Kidney (tissue), 13 donors: ENCODE measurements at regions not wholly inside any gene's neighbourhood (a gene's known extent, or its start where the extent isn't known, plus 50 kb on each side); places are given as distances from the start of the nearest gene placed in this dataset.

Source experiments
- DNase-seq, 5 donors: peaks; one replicate each; pipeline ENCODE4 v3.0.0-alpha.2; 2013 to 2020
- FAIRE-seq: peaks from 2 replicates; lab custom pipeline; 2012; peaks lifted over from hg19 to GRCh38; lab: Jason Lieb, UNC
- H3K27ac ChIP-seq, 2 donors: one replicate each; pipeline ENCODE4 v1.7.0; 2013; ENCODE audit warnings: low read depth in 2 of 2, low read length in 2 of 2, inconsistent platforms in 1 of 2
- H3K27me3 ChIP-seq: one replicate; pipeline ENCODE4 v1.7.1; 2013; ENCODE audit warnings: low read length, inconsistent platforms; ENCODE audit not compliant: control insufficient read depth, insufficient read depth
- H3K36me3 ChIP-seq, 3 donors: one replicate each; pipeline versions ENCODE4 v1.7.0 to v1.7.1; 2013; ENCODE audit warnings: low read length in 3 of 3, control low read depth in 1 of 3, inconsistent platforms in 1 of 3; ENCODE audit not compliant: insufficient read depth in 3 of 3, control insufficient read depth in 2 of 3
- H3K4me1 ChIP-seq, 3 donors: one replicate each; pipeline versions ENCODE4 v1.7.0 to v1.7.1; 2013; ENCODE audit warnings: low read length in 3 of 3, inconsistent platforms in 1 of 3, low read depth in 1 of 3; ENCODE audit not compliant: control insufficient read depth in 2 of 3, insufficient read depth in 2 of 3
- H3K4me3 ChIP-seq, 3 donors: one replicate each; pipeline versions ENCODE4 v1.7.0 to v1.8.1; 2013; ENCODE audit warnings: low read length in 3 of 3, control low read depth in 1 of 3, inconsistent platforms in 1 of 3
- H3K9ac ChIP-seq, 3 donors: one replicate each; pipeline versions ENCODE4 v1.7.0 to v1.7.1; 2013; ENCODE audit warnings: low read length in 3 of 3, control low read depth in 1 of 3, inconsistent platforms in 1 of 3
- H3K9me3 ChIP-seq, 3 donors: one replicate each; pipeline versions ENCODE4 v1.7.0 to v1.7.1; 2013; ENCODE audit warnings: low read length in 3 of 3, control low read depth in 1 of 3, inconsistent platforms in 1 of 3; ENCODE audit not compliant: control insufficient read depth in 2 of 3, insufficient read depth in 1 of 3
- intact Hi-C: fragments of 100-400 bp; cut with DNase I; formaldehyde crosslinking; loops from one replicate; pipeline ENCODE4 v1.11.1; 2022
- TF ChIP-seq, protein P1 (sequence below): IDR thresholded peaks from 3 replicates; pipeline ENCODE4 v1.5.1; 2012; ENCODE audit warnings: mild to moderate bottlenecking, moderate library complexity, borderline replicate concordance; ENCODE audit not compliant: insufficient read depth; ENCODE audit errors: extremely low read depth
- donor health status: control.
- donor health status: control.
- donor health status: control.
- donor health status: control.
- donor health status: control.
- donor health status: DM: yes; HTN: yes; CAD: no.
- donor health status: Normal renal cell carcinoma (clear cell type).

GRCh38 chr18:24795129-24795528 lies 334.7 kb downstream of the HRH4 start:
- no peaks in the 10 kb centered on the region for H3K27me3 ChIP-seq
- H3K9ac ChIP-seq, result no peak overlapping the region
- TF ChIP-seq, protein P1, sequence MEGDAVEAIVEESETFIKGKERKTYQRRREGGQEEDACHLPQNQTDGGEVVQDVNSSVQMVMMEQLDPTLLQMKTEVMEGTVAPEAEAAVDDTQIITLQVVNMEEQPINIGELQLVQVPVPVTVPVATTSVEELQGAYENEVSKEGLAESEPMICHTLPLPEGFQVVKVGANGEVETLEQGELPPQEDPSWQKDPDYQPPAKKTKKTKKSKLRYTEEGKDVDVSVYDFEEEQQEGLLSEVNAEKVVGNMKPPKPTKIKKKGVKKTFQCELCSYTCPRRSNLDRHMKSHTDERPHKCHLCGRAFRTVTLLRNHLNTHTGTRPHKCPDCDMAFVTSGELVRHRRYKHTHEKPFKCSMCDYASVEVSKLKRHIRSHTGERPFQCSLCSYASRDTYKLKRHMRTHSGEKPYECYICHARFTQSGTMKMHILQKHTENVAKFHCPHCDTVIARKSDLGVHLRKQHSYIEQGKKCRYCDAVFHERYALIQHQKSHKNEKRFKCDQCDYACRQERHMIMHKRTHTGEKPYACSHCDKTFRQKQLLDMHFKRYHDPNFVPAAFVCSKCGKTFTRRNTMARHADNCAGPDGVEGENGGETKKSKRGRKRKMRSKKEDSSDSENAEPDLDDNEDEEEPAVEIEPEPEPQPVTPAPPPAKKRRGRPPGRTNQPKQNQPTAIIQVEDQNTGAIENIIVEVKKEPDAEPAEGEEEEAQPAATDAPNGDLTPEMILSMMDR, result no peak
- H3K4me1 ChIP-seq, result no peaks in the 10 kb centered on the region
- no peaks in the 10 kb centered on the region for H3K36me3 ChIP-seq
- DNase-seq (no peak), FAIRE-seq (no peak)
- H3K9me3 ChIP-seq, result no peaks in the 10 kb centered on the region
- H3K4me3 ChIP-seq, result no peak overlapping the region
- intact Hi-C loops, result no loop called here
- H3K27ac ChIP-seq, result no peak overlapping the region

- H3K4me3 ChIP-seq, result no peak overlapping the region
- no peaks in the 10 kb centered on the region for H3K36me3 ChIP-seq
- intact Hi-C loops, result no loop called here
- DNase-seq (no peak), FAIRE-seq (no peak)
- no peak overlapping the region for H3K27ac ChIP-seq
- H3K4me1 ChIP-seq, result no peaks in the 10 kb centered on the region
- H3K9ac ChIP-seq, result no peak overlapping the region
- no peaks in the 10 kb centered on the region for H3K9me3 ChIP-seq
- TF ChIP-seq, protein P1, result no peak
- H3K27me3 ChIP-seq, result no peaks in the 10 kb centered on the region
Observed at GRCh38 chr18:24797981-24798380, 337.5 kb downstream of the HRH4 start.

DNA sequence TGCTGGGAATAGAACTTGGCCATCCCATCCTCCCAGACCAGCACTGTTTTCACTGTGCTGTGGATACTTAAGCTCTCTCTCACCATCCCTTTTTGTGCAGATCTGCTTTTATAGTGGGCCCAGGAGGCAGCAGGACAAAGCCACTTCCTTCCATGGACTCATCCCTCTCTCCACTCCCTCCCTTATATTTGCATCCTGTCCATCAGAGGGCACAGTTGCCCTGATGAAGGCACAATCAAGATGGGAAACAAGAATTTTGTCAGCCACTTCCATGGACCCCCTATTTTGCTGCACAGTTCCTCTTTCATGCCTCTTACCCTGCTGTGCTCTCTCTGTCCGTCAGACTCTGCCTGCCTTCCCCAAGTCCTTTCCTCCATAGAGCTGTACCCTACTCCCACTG lies 338.7 kb downstream of the HRH4 start:
- Histone ChIP-seq H3K9ac (no peak overlapping the region), H3K27ac (no peak overlapping the region), H3K27me3 (no peaks in the 10 kb centered on the region), H3K4me1 (no peaks in the 10 kb centered on the region), H3K9me3 (no peaks in the 10 kb centered on the region), H3K4me3 (no peak overlapping the region), H3K36me3 (no peaks in the 10 kb centered on the region)
- DNase-seq (peak in 1 of 5 donors; percentile 38), FAIRE-seq (no peak)
- intact Hi-C loops, result no loop called here
- TF ChIP-seq, protein P1, result no peak

GRCh38 chr18:24799720-24800119 lies 339.3 kb downstream of the HRH4 start:
- Histone ChIP-seq H3K36me3 (no peaks in the 10 kb centered on the region), H3K27me3 (no peaks in the 10 kb centered on the region), H3K4me1 (no peaks in the 10 kb centered on the region), H3K4me3 (no peak overlapping the region), H3K27ac (no peak overlapping the region), H3K9ac (no peak overlapping the region), H3K9me3 (no peaks in the 10 kb centered on the region)
- intact Hi-C loops, result no loop called here
- no peak for DNase-seq
- FAIRE-seq, result no peak
- TF ChIP-seq, protein P1, result no peak
